Lower leg skin (tissue), 4 donors: ENCODE measurements at regions not wholly inside any gene's neighbourhood (a gene's known extent, or its start where the extent isn't known, plus 50 kb on each side); places are given as distances from the start of the nearest gene placed in this dataset.

Experiments used
- DNase-seq, 2 donors: peaks; one replicate each; pipeline ENCODE4 v3.0.0-alpha.2; 2019; ENCODE audit warnings: low spot score in 2 of 2
- H3K4me3 ChIP-seq: fragments of 200-600 bp; sonication (generic); 2 replicates; pipeline ENCODE4 v1.5.1; 2017; ENCODE audit warnings: mild to moderate bottlenecking, low read depth; ENCODE audit not compliant: poor library complexity, severe bottlenecking
- CTCF ChIP-seq, 3 donors: fragments of 450-650 bp; IDR thresholded peaks; one replicate each; pipeline ENCODE4 v1.5.1; 2016; ENCODE audit warnings: antibody characterized with exemption in 3 of 3, mild to moderate bottlenecking in 3 of 3, moderate library complexity in 2 of 3
- POLR2A ChIP-seq, 2 donors: fragments of 450-650 bp; IDR thresholded peaks; one replicate each; pipeline ENCODE4 v1.6.1; 2016 to 2017; ENCODE audit warnings: antibody characterized with exemption in 2 of 2, mild to moderate bottlenecking in 1 of 2, moderate library complexity in 1 of 2
- WGBS, 2 donors: methylation state at CpG; one replicate each; pipeline ENCODE4 v1.1.5; 2018; 5-methylcytosine and 5-hydroxymethylcytosine counted together
- intact Hi-C: fragments of 100-400 bp; cut with DNase I; formaldehyde crosslinking; loops from one replicate; pipeline ENCODE4 v1.15.0; 2023; ENCODE audit warnings: low total_unique reads

- no peak overlapping the region for H3K4me3 ChIP-seq
- intact Hi-C loops: no loop called here
- WGBS, 2 donors: 76 to 85% methylated on average over 4 of the region's 4 CpGs
- no peak for DNase-seq
- TF ChIP-seq POLR2A (IDR thresholded peaks at IDR 0.05) (no peak), CTCF (IDR thresholded peaks at IDR 0.05) (no peak)
These were observed 346.1 kb downstream of the IRS2 start for GRCh38 chr13:109440320-109440719.

- intact Hi-C loops: no loop called here
- H3K4me3 ChIP-seq: no peak overlapping the region
- WGBS, 2 donors: 93 to 95% methylated on average over 6 of the region's 6 CpGs
- DNase-seq: peak in 1 of 2 donors; percentile 61
- TF ChIP-seq CTCF (IDR thresholded peaks at IDR 0.05): no peak
- no peak for TF ChIP-seq POLR2A (IDR thresholded peaks at IDR 0.05)
These were observed 346.6 kb downstream of the IRS2 start for GRCh38 chr13:109439813-109440212.

GRCh38 chr13:109436841-109437240 is 349.5 kb downstream of the IRS2 start:
- TF ChIP-seq CTCF (IDR thresholded peaks at IDR 0.05): no peak
- intact Hi-C loops: no loop called here
- H3K4me3 ChIP-seq: no peak overlapping the region
- 43 to 52% methylated on average over 2 of the region's 2 CpGs for WGBS, 2 donors
- no peak for DNase-seq

- intact Hi-C loops: no loop called here
- peak; percentile 42 to 61 for DNase-seq
- 42 to 54% methylated on average over 7 of the region's 7 CpGs for WGBS, 2 donors
- TF ChIP-seq POLR2A (IDR thresholded peaks at IDR 0.05): no peak
- TF ChIP-seq CTCF (IDR thresholded peaks at IDR 0.05): no peak
- H3K4me3 ChIP-seq: no peak overlapping the region
These were observed 350.2 kb downstream of the IRS2 start for GRCh38 chr13:109436055-109436622.

- H3K4me3 ChIP-seq: no peak overlapping the region
- 46 to 70% methylated on average over 2 of the region's 2 CpGs for WGBS, 2 donors
- DNase-seq: no peak
- TF ChIP-seq POLR2A (IDR thresholded peaks at IDR 0.05) (no peak), CTCF (IDR thresholded peaks at IDR 0.05) (no peak)
- intact Hi-C loops: no loop called here
These were observed 355.2 kb downstream of the IRS2 start for GRCh38 chr13:109431217-109431616.

GRCh38 chr13:109428146-109428545 is 358.2 kb downstream of the IRS2 start:
- 76% methylated on average over 3 of the region's 3 CpGs for WGBS, 2 donors
- no peak overlapping the region for H3K4me3 ChIP-seq
- intact Hi-C loops: no loop called here
- peak in 1 of 2 donors; percentile 48 for DNase-seq
- TF ChIP-seq POLR2A (IDR thresholded peaks at IDR 0.05) (no peak), CTCF (IDR thresholded peaks at IDR 0.05) (no peak)
